ENCODE measurements at regions not wholly inside any gene's neighbourhood (a gene's known extent, or its start where the extent isn't known, plus 50 kb on each side); places are given as distances from the start of the nearest gene placed in this dataset.

- no peak for TF ChIP-seq CTCF (IDR thresholded peaks at IDR 0.05; ENCODE audit: low read depth, low read length, poor library complexity, severe bottlenecking)
- no peak for TF ChIP-seq EZH2phosphoT487 (IDR thresholded peaks at IDR 0.05; ENCODE audit: borderline replicate concordance, low read length)
Observed at GRCh38 chr12:111197376-111197944, 171.4 kb downstream of the PHETA1 start.
